ENCODE measurements at regions not wholly inside any gene's neighbourhood (a gene's known extent, or its start where the extent isn't known, plus 50 kb on each side); places are given as distances from the start of the nearest gene placed in this dataset.

- no peaks in the 10 kb centered on the region for H3K4me1 Mint-ChIP-seq
- H3K36me3 Mint-ChIP-seq (ENCODE audit: low read depth) = no peaks in the 10 kb centered on the region
- no peak overlapping the region for H3K4me3 Mint-ChIP-seq
- H3K27ac Mint-ChIP-seq = no peak overlapping the region
- no peaks in the 10 kb centered on the region for H3K9me3 Mint-ChIP-seq
- TF ChIP-seq CTCF (IDR thresholded peaks at IDR 0.05) = no peak
- no peak for DNase-seq
- peaks cover 19% of the 10 kb centered on the region for H3K27me3 Mint-ChIP-seq (ENCODE audit: low read depth, poor library complexity)
Measured at GRCh38 chr15:31245756-31246155, 80.9 kb upstream of the KLF13 start.

GRCh38 chr15:31247404-31247803, 79.2 kb upstream of the KLF13 start:
- H3K27ac Mint-ChIP-seq = no peak overlapping the region
- peaks cover 24% of the 10 kb centered on the region for H3K27me3 Mint-ChIP-seq (ENCODE audit: low read depth, poor library complexity)
- no peak for TF ChIP-seq CTCF (IDR thresholded peaks at IDR 0.05)
- H3K4me1 Mint-ChIP-seq = no peaks in the 10 kb centered on the region
- no peaks in the 10 kb centered on the region for H3K36me3 Mint-ChIP-seq (ENCODE audit: low read depth)
- DNase-seq = no peak
- H3K9me3 Mint-ChIP-seq = no peaks in the 10 kb centered on the region
- no peak overlapping the region for H3K4me3 Mint-ChIP-seq

- H3K36me3 Mint-ChIP-seq (ENCODE audit: low read depth) = no peaks in the 10 kb centered on the region
- no peak overlapping the region for H3K27ac Mint-ChIP-seq
- peaks cover 24% of the 10 kb centered on the region for H3K27me3 Mint-ChIP-seq (ENCODE audit: low read depth, poor library complexity)
- no peak overlapping the region for H3K4me3 Mint-ChIP-seq
- no peaks in the 10 kb centered on the region for H3K4me1 Mint-ChIP-seq
- no peak for TF ChIP-seq CTCF (IDR thresholded peaks at IDR 0.05)
- DNase-seq = no peak
- H3K9me3 Mint-ChIP-seq = no peaks in the 10 kb centered on the region
Measured at GRCh38 chr15:31248263-31248662, 78.4 kb upstream of the KLF13 start.

GRCh38 chr15:31248951-31249350, 77.7 kb upstream of the KLF13 start:
- Mint-ChIP-seq H3K27me3 (ENCODE audit: low read depth, poor library complexity) (peaks cover 24% of the 10 kb centered on the region), H3K36me3 (ENCODE audit: low read depth) (no peaks in the 10 kb centered on the region), H3K9me3 (no peaks in the 10 kb centered on the region), H3K4me1 (no peaks in the 10 kb centered on the region), H3K27ac (no peak overlapping the region), H3K4me3 (no peak overlapping the region)
- no peak for TF ChIP-seq CTCF (IDR thresholded peaks at IDR 0.05)
- DNase-seq = no peak

- H3K4me1 Mint-ChIP-seq = peaks cover 9% of the 10 kb centered on the region
- H3K9me3 Mint-ChIP-seq = peaks cover 7% of the 10 kb centered on the region
- no peak overlapping the region for H3K27ac Mint-ChIP-seq
- H3K27me3 Mint-ChIP-seq (ENCODE audit: low read depth, poor library complexity) = peaks cover 26% of the 10 kb centered on the region
- no peak for TF ChIP-seq CTCF (IDR thresholded peaks at IDR 0.05)
- no peak overlapping the region for H3K4me3 Mint-ChIP-seq
- H3K36me3 Mint-ChIP-seq (ENCODE audit: low read depth) = no peaks in the 10 kb centered on the region
- DNase-seq = no peak
Measured at GRCh38 chr15:31250033-31250432, 76.6 kb upstream of the KLF13 start.

GRCh38 chr15:31251165-31251564, 75.5 kb upstream of the KLF13 start:
- no peaks in the 10 kb centered on the region for H3K36me3 Mint-ChIP-seq (ENCODE audit: low read depth)
- peaks cover 11% of the 10 kb centered on the region for H3K4me1 Mint-ChIP-seq
- H3K4me3 Mint-ChIP-seq = no peak overlapping the region
- no peak for DNase-seq
- no peak for TF ChIP-seq CTCF (IDR thresholded peaks at IDR 0.05)
- H3K27ac Mint-ChIP-seq = no peak overlapping the region
- peaks cover 28% of the 10 kb centered on the region for H3K27me3 Mint-ChIP-seq (ENCODE audit: low read depth, poor library complexity)
- H3K9me3 Mint-ChIP-seq = peaks cover 7% of the 10 kb centered on the region
